ENCODE measurements at regions not wholly inside any gene's neighbourhood (a gene's known extent, or its start where the extent isn't known, plus 50 kb on each side); places are given as distances from the start of the nearest gene placed in this dataset.

GRCh38 chr16:35733278-35733965, 2274.0 kb downstream of the TP53TG3F start:
- TF ChIP-seq SMAD1 (IDR thresholded peaks at IDR 0.05; ENCODE audit: low read depth, low read length, partially characterized antibody), result no peak
- no peak for TF ChIP-seq SREBF1 (IDR thresholded peaks at IDR 0.05; ENCODE audit: borderline replicate concordance, low read depth, low read length)
- no peak for TF ChIP-seq CXXC5 (CRISPR knock-in tag; IDR thresholded peaks at IDR 0.05)
- TF ChIP-seq NFIC (IDR thresholded peaks at IDR 0.05), result no peak
- no peak for TF ChIP-seq POLR2A (conservative IDR thresholded peaks at IDR 0.05)
- TF ChIP-seq MAFF (IDR thresholded peaks at IDR 0.05; ENCODE audit: low read length), result no peak
- no peak for TF ChIP-seq TOE1 (IDR thresholded peaks at IDR 0.05; ENCODE audit: borderline replicate concordance)
- no peak for TF ChIP-seq TOE1 (CRISPR knock-in tag; IDR thresholded peaks at IDR 0.05; ENCODE audit: borderline replicate concordance, low read depth)
- TF ChIP-seq ZBTB40 (IDR thresholded peaks at IDR 0.05), result no peak
- no peak for TF ChIP-seq ZBTB40 (CRISPR knock-in tag; IDR thresholded peaks at IDR 0.05)
- DNase-seq (ENCODE audit: extremely low read depth in 1 of 4, low spot score in 3 of 4) (no peak), ATAC-seq (no peak), FAIRE-seq (no peak)
- H3K27ac ChIP-seq (ENCODE audit: extremely low read depth, low read depth, low read length), result no peak overlapping the region
- H3K9me1 ChIP-seq (ENCODE audit: control insufficient read depth, insufficient read depth, low read length), result no peaks in the 10 kb centered on the region
- ChIA-PET POLR2A (no interaction called here), CTCF (ENCODE audit: low intra/inter-chr PET ratio) (no interaction called here)
- H3K4me1 ChIP-seq (replicated peaks in 1 of 2; ENCODE audit: control insufficient read depth in 2 of 2, insufficient read depth in 2 of 2, low read length in 2 of 2), result no peaks in the 10 kb centered on the region
- H3K79me2 ChIP-seq (ENCODE audit: control insufficient read depth, insufficient read depth, low read length), result no peaks in the 10 kb centered on the region
- no peak overlapping the region for H3K4me2 ChIP-seq (ENCODE audit: insufficient read depth, low read length)
- H4K20me1 ChIP-seq (replicated peaks; ENCODE audit: control insufficient read depth, insufficient read depth, low read length), result no peaks in the 10 kb centered on the region
- in situ Hi-C loops (cut with MboI) (no loop called here), intact Hi-C loops (cut with micrococcal nuclease) (no loop called here)
- BruUV-seq (replicated peaks), result no TSS peak
- H3K36me3 ChIP-seq (ENCODE audit: control insufficient read depth, insufficient read depth, low read length), result no peaks in the 10 kb centered on the region
- H2AFZ ChIP-seq (ENCODE audit: low read depth, low read length), result no peak overlapping the region
- H3K27me3 ChIP-seq (ENCODE audit: control insufficient read depth in 2 of 2, insufficient read depth in 2 of 2, low read length in 2 of 2), result no peaks in the 10 kb centered on the region
- no peak overlapping the region for H3K9ac ChIP-seq (ENCODE audit: insufficient read depth in 1 of 2, low read depth in 2 of 2, low read length in 2 of 2)
- 0% methylated on average over 3 of the region's 3 CpGs for WGBS (ENCODE audit: insufficient coverage, low coverage, missing lambda C conversion rate)
- H3K4me3 ChIP-seq, result no peak overlapping the region
- no peaks in the 10 kb centered on the region for H3K9me3 ChIP-seq (replicated peaks; ENCODE audit: control insufficient read depth, insufficient read depth, low read depth, low read length)

Measured in K562 (cell line).